GM18526 (cell line): ENCODE measurements at regions not wholly inside any gene's neighbourhood (a gene's known extent, or its start where the extent isn't known, plus 50 kb on each side); places are given as distances from the start of the nearest gene placed in this dataset.

ENCODE experiments used
- POLR2A ChIP-seq: IDR thresholded peaks from 3 replicates; pipeline ENCODE4 v1.6.1; 2011; ENCODE audit not compliant: insufficient read length; ENCODE audit errors: extremely low read depth

- TF ChIP-seq POLR2A = no peak
These were observed 145.0 kb downstream of the SEC14L1 start for GRCh38 chr17:77285594-77286390.

GRCh38 chr17:77286391-77286640 lies 145.5 kb downstream of the SEC14L1 start:
- TF ChIP-seq POLR2A = no peak

- TF ChIP-seq POLR2A = no peak
These were observed 146.1 kb downstream of the SEC14L1 start for GRCh38 chr17:77286641-77287431.

GRCh38 chr17:77287432-77288068 lies 146.8 kb downstream of the SEC14L1 start:
- no peak for TF ChIP-seq POLR2A

GRCh38 chr17:77288115-77288619 lies 147.4 kb downstream of the SEC14L1 start:
- TF ChIP-seq POLR2A = no peak

- TF ChIP-seq POLR2A = no peak
These were observed 151.0 kb downstream of the SEC14L1 start for GRCh38 chr17:77291591-77292386.

- no peak for TF ChIP-seq POLR2A
These were observed 154.0 kb downstream of the SEC14L1 start for GRCh38 chr17:77294761-77295160.

GRCh38 chr17:77295241-77295853 lies 154.6 kb downstream of the SEC14L1 start:
- no peak for TF ChIP-seq POLR2A

GRCh38 chr17:77296769-77297409 lies 156.1 kb downstream of the SEC14L1 start:
- TF ChIP-seq POLR2A = no peak

GRCh38 chr17:77297693-77298666 lies 157.2 kb downstream of the SEC14L1 start:
- no peak for TF ChIP-seq POLR2A

- TF ChIP-seq POLR2A = no peak
These were observed 158.0 kb downstream of the SEC14L1 start for GRCh38 chr17:77298811-77299210.

GRCh38 chr17:77299256-77300015 lies 158.7 kb downstream of the SEC14L1 start:
- no peak for TF ChIP-seq POLR2A
